ENCODE measurements at regions not wholly inside any gene's neighbourhood (a gene's known extent, or its start where the extent isn't known, plus 50 kb on each side); places are given as distances from the start of the nearest gene placed in this dataset.

GRCh38 chr21:28828021-28828420 is 164.7 kb downstream of the LTN1 start:
- in situ Hi-C loops (cut with HindIII; ENCODE audit: low sequenced_read_pairs), result no loop called here

- in situ Hi-C loops (cut with HindIII; ENCODE audit: low sequenced_read_pairs), result no loop called here
These were observed 165.3 kb downstream of the LTN1 start for GRCh38 chr21:28827422-28827821.

- in situ Hi-C loops (cut with HindIII; ENCODE audit: low sequenced_read_pairs), result no loop called here
These were observed 166.1 kb downstream of the LTN1 start for GRCh38 chr21:28826569-28826968.

- in situ Hi-C loops (cut with HindIII; ENCODE audit: low sequenced_read_pairs), result no loop called here
These were observed 166.7 kb downstream of the LTN1 start for GRCh38 chr21:28826021-28826420.

GRCh38 chr21:28823429-28823828 is 169.2 kb downstream of the LTN1 start:
- in situ Hi-C loops (cut with HindIII; ENCODE audit: low sequenced_read_pairs), result no loop called here

GRCh38 chr21:28822486-28823335 is 170.0 kb downstream of the LTN1 start:
- in situ Hi-C loops (cut with HindIII; ENCODE audit: low sequenced_read_pairs), result no loop called here

GRCh38 chr21:28822123-28822399 is 170.6 kb downstream of the LTN1 start:
- in situ Hi-C loops (cut with HindIII; ENCODE audit: low sequenced_read_pairs), result no loop called here

GRCh38 chr21:28821276-28822122 is 171.2 kb downstream of the LTN1 start:
- in situ Hi-C loops (cut with HindIII; ENCODE audit: low sequenced_read_pairs), result no loop called here

- in situ Hi-C loops (cut with HindIII; ENCODE audit: low sequenced_read_pairs), result no loop called here
These were observed 173.9 kb downstream of the LTN1 start for GRCh38 chr21:28818663-28819278.

- in situ Hi-C loops (cut with HindIII; ENCODE audit: low sequenced_read_pairs), result no loop called here
These were observed 174.8 kb downstream of the LTN1 start for GRCh38 chr21:28817871-28818270.

- in situ Hi-C loops (cut with HindIII; ENCODE audit: low sequenced_read_pairs), result no loop called here
These were observed 180.8 kb downstream of the LTN1 start for GRCh38 chr21:28811860-28812259.

GRCh38 chr21:28810826-28811524 is 181.7 kb downstream of the LTN1 start:
- in situ Hi-C loops (cut with HindIII; ENCODE audit: low sequenced_read_pairs), result no loop called here

GRCh38 chr21:28805885-28806284 is 186.8 kb downstream of the LTN1 start:
- in situ Hi-C loops (cut with HindIII; ENCODE audit: low sequenced_read_pairs), result no loop called here

GRCh38 chr21:28804089-28804670 is 188.5 kb downstream of the LTN1 start:
- in situ Hi-C loops (cut with HindIII; ENCODE audit: low sequenced_read_pairs), result no loop called here

- in situ Hi-C loops (cut with HindIII; ENCODE audit: low sequenced_read_pairs), result no loop called here
These were observed 190.8 kb downstream of the LTN1 start for GRCh38 chr21:28801906-28802305.

- in situ Hi-C loops (cut with HindIII; ENCODE audit: low sequenced_read_pairs), result no loop called here
These were observed 192.8 kb downstream of the LTN1 start for GRCh38 chr21:28799926-28800325.

- in situ Hi-C loops (cut with HindIII; ENCODE audit: low sequenced_read_pairs), result no loop called here
These were observed 193.9 kb downstream of the LTN1 start for GRCh38 chr21:28798798-28799197.

- in situ Hi-C loops (cut with HindIII; ENCODE audit: low sequenced_read_pairs), result no loop called here
These were observed 197.4 kb downstream of the LTN1 start for GRCh38 chr21:28795251-28795650.

- in situ Hi-C loops (cut with HindIII; ENCODE audit: low sequenced_read_pairs), result no loop called here
These were observed 198.3 kb downstream of the LTN1 start for GRCh38 chr21:28794371-28794851.

- in situ Hi-C loops (cut with HindIII; ENCODE audit: low sequenced_read_pairs), result no loop called here
These were observed 199.6 kb downstream of the LTN1 start for GRCh38 chr21:28793043-28793442.

Data from DLD1 (cell line).